GM18517 (cell line): ENCODE measurements at regions not wholly inside any gene's neighbourhood (a gene's known extent, or its start where the extent isn't known, plus 50 kb on each side); places are given as distances from the start of the nearest gene placed in this dataset.

Source experiments
- ATAC-seq: cut with Tn5 transposase; IDR thresholded peaks from one replicate; pipeline ENCODE4 v1.9.1; 2021; ENCODE audit warnings: mild to moderate bottlenecking, moderate library complexity; ENCODE audit not compliant: unreplicated experiment

GRCh38 chr7:15783987-15784693 lies 97.7 kb upstream of the MEOX2 start:
- no peak for ATAC-seq

- no peak for ATAC-seq
Observed at GRCh38 chr7:15782656-15783055, 96.2 kb upstream of the MEOX2 start.

- no peak for ATAC-seq
Observed at GRCh38 chr7:15781944-15782343, 95.5 kb upstream of the MEOX2 start.

- ATAC-seq = no peak
Observed at GRCh38 chr7:15780271-15780670, 93.8 kb upstream of the MEOX2 start.

- ATAC-seq = no peak
Observed at GRCh38 chr7:15778191-15778590, 91.7 kb upstream of the MEOX2 start.

- no peak for ATAC-seq
Observed at GRCh38 chr7:15765753-15766152, 79.3 kb upstream of the MEOX2 start.

- no peak for ATAC-seq
Observed at GRCh38 chr7:15764851-15765382, 78.4 kb upstream of the MEOX2 start.

- ATAC-seq = no peak
Observed at GRCh38 chr7:15764010-15764409, 77.5 kb upstream of the MEOX2 start.

GRCh38 chr7:15757041-15758000 lies 70.8 kb upstream of the MEOX2 start:
- ATAC-seq = no peak

GRCh38 chr7:15755061-15755460 lies 68.6 kb upstream of the MEOX2 start:
- no peak for ATAC-seq

GRCh38 chr7:15753887-15754579 lies 67.5 kb upstream of the MEOX2 start:
- ATAC-seq = no peak

- no peak for ATAC-seq
Observed at GRCh38 chr7:15752377-15752776, 65.9 kb upstream of the MEOX2 start.

- ATAC-seq = no peak
Observed at GRCh38 chr7:15751191-15751701, 64.8 kb upstream of the MEOX2 start.

GRCh38 chr7:15750727-15751126 lies 64.2 kb upstream of the MEOX2 start:
- ATAC-seq = no peak

- no peak for ATAC-seq
Observed at GRCh38 chr7:15749631-15750030, 63.1 kb upstream of the MEOX2 start.

- no peak for ATAC-seq
Observed at GRCh38 chr7:15747712-15748111, 61.2 kb upstream of the MEOX2 start.

- ATAC-seq = no peak
Observed at GRCh38 chr7:15747301-15747700, 60.8 kb upstream of the MEOX2 start.

- ATAC-seq = no peak
Observed at GRCh38 chr7:15743926-15744480, 57.5 kb upstream of the MEOX2 start.

- no peak for ATAC-seq
Observed at GRCh38 chr7:15737601-15738000, 51.1 kb upstream of the MEOX2 start.
